B cell (primary cell): ENCODE measurements at regions not wholly inside any gene's neighbourhood (a gene's known extent, or its start where the extent isn't known, plus 50 kb on each side); places are given as distances from the start of the nearest gene placed in this dataset.

ENCODE experiments used
- ATAC-seq: fragments of 200-7000 bp; cut with Tn5 transposase; one replicate; pipeline ENCODE4 v1.10.0; 2021; ENCODE audit warnings: low read depth, mild to moderate bottlenecking, moderate number of reproducible peaks, moderate library complexity
- CTCF ChIA-PET: fragments of 350-600 bp; sonication (Branson Sonifier 250); formaldehyde crosslinking; loops from one replicate; lab custom pipeline; 2021; ENCODE audit warnings: antibody characterized with exemption, inconsistent platforms; lab: Charles Lee
- POLR2A ChIA-PET: fragments of 350-600 bp; sonication (Branson Sonifier 250); formaldehyde crosslinking; loops from one replicate; lab custom pipeline; 2021; ENCODE audit warnings: antibody characterized with exemption; lab: Charles Lee
- DNase-seq: peaks from one replicate; pipeline ENCODE4 v3.0.0; 2013
- H2AFZ ChIP-seq: 2 replicates; pipeline ENCODE4 v1.6.1; 2012; ENCODE audit warnings: mild to moderate bottlenecking, low read depth, low read length; ENCODE audit not compliant: insufficient read depth, poor library complexity, severe bottlenecking
- H3K27ac ChIP-seq, 2 donors: 1 replicate in 1 of 2; 2 replicates in 1 of 2; pipeline ENCODE4 v1.5.1; 2012 to 2013; ENCODE audit warnings: low read length in 2 of 2, mild to moderate bottlenecking in 2 of 2, moderate library complexity in 1 of 2
- H3K27me3 ChIP-seq, 4 experiments: fragments of 200-600 bp in 1 of 4; sonication (generic) in 1 of 4; replicated peaks in 1 of 4; 1 replicate in 2 of 4; 2 replicates in 2 of 4; pipeline versions ENCODE4 v1.6.1 to v1.7.0; 2013 to 2016; ENCODE audit warnings: low read length in 3 of 4, mild to moderate bottlenecking in 2 of 4, mixed read lengths in 1 of 4, moderate library complexity in 1 of 4; ENCODE audit not compliant: insufficient read depth in 4 of 4, control insufficient read depth in 3 of 4; ENCODE audit errors: control extremely low read depth in 1 of 4
- H3K36me3 ChIP-seq, 2 experiments: replicated peaks in 1 of 2; 1 replicate in 1 of 2; 2 replicates in 1 of 2; pipeline versions ENCODE4 v1.6.1 to v1.7.1; 2013; ENCODE audit warnings: low read length in 1 of 2; ENCODE audit not compliant: insufficient read depth in 2 of 2, control insufficient read depth in 1 of 2; ENCODE audit errors: control extremely low read depth in 1 of 2, extremely low read depth in 1 of 2
- H3K4me1 ChIP-seq, 2 donors: fragments of 200-600 bp in 1 of 2; sonication (generic) in 1 of 2; 1 replicate in 1 of 2; 2 replicates in 1 of 2; pipeline versions ENCODE4 v1.5.1 to v1.6.1; 2013 to 2017; ENCODE audit warnings: low read length in 2 of 2; ENCODE audit not compliant: control insufficient read depth in 2 of 2, insufficient read depth in 2 of 2
- H3K4me2 ChIP-seq: replicated peaks from 2 replicates; pipeline ENCODE3; 2012; ENCODE audit warnings: mild to moderate bottlenecking, low read depth, low read length; ENCODE audit not compliant: poor library complexity, severe bottlenecking
- H3K4me3 ChIP-seq, 5 experiments: fragments of 200-600 bp in 1 of 5; sonication (generic) in 1 of 5; 1 replicate in 3 of 5; 2 replicates in 2 of 5; pipeline versions ENCODE4 v1.5.1 to v1.7.0; 2011 to 2016; ENCODE audit warnings: low read length in 4 of 5, mild to moderate bottlenecking in 4 of 5, low read depth in 2 of 5, control low read depth in 1 of 5, moderate library complexity in 1 of 5; ENCODE audit not compliant: insufficient read depth in 1 of 5; ENCODE audit errors: control extremely low read depth in 1 of 5, extremely low read depth in 1 of 5
- H3K79me2 ChIP-seq: fragments of 200-600 bp; sonication (generic); one replicate; pipeline ENCODE4 v1.6.0; 2016; ENCODE audit warnings: low read length; ENCODE audit not compliant: control insufficient read depth, insufficient read depth
- H3K9ac ChIP-seq: fragments of 200-600 bp; sonication (generic); 2 replicates; pipeline ENCODE4 v1.6.1; 2017; ENCODE audit warnings: mild to moderate bottlenecking, low read length, moderate library complexity
- H3K9me3 ChIP-seq, 3 donors: one replicate each; pipeline versions ENCODE4 v1.6.1 to v1.7.1; 2013; ENCODE audit warnings: low read length in 2 of 3; ENCODE audit not compliant: control insufficient read depth in 2 of 3, insufficient read depth in 1 of 3; ENCODE audit errors: control extremely low read depth in 1 of 3
- H4K20me1 ChIP-seq: 2 replicates; pipeline ENCODE4 v1.6.0; 2012; ENCODE audit warnings: mild to moderate bottlenecking, low read length; ENCODE audit not compliant: insufficient read depth, control insufficient read depth, poor library complexity, severe bottlenecking
- H3K27ac Mint-ChIP-seq: one replicate; pipeline ENCODE4 v1.8.0; 2021; ENCODE audit warnings: mixed read lengths
- H3K27me3 Mint-ChIP-seq: one replicate; pipeline ENCODE4 v1.8.0; 2021; ENCODE audit warnings: mixed read lengths
- H3K4me1 Mint-ChIP-seq: one replicate; pipeline ENCODE4 v1.8.0; 2021; ENCODE audit warnings: mixed read lengths
- H3K4me3 Mint-ChIP-seq: one replicate; pipeline ENCODE4 v1.8.0; 2021; ENCODE audit warnings: mixed read lengths
- H3K9me3 Mint-ChIP-seq: one replicate; pipeline ENCODE4 v1.8.0; 2022; ENCODE audit warnings: mixed read lengths; ENCODE audit not compliant: insufficient read depth
- CTCF ChIP-seq: fragments of 200-600 bp; IDR thresholded peaks from one replicate; pipeline ENCODE4 v1.8.0; 2022; ENCODE audit warnings: antibody characterized with exemption, mild to moderate bottlenecking
- EZH2 ChIP-seq: IDR thresholded peaks from 2 replicates; pipeline ENCODE4 v1.6.1; 2012; ENCODE audit warnings: borderline replicate concordance, low read depth, mild to moderate bottlenecking, moderate library complexity, low read length; ENCODE audit not compliant: insufficient read depth, poor library complexity, severe bottlenecking
- WGBS: methylation state at CpG from one replicate; pipeline ENCODE4 v1.1.5; 2013; ENCODE audit warnings: missing lambda C conversion rate; ENCODE audit not compliant: insufficient coverage; 5-methylcytosine and 5-hydroxymethylcytosine counted together
- intact Hi-C: fragments of 100-400 bp; cut with micrococcal nuclease; formaldehyde crosslinking; loops from one replicate; pipeline ENCODE4 v1.10.0; 2022

GRCh38 chr1:30572192-30572591 is 151.2 kb downstream of the MATN1 start:
- Histone ChIP-seq H3K4me2 (no peak overlapping the region), H3K4me1 (no peaks in the 10 kb centered on the region), H3K9me3 (peaks cover 0 to 1% (median 0%) of the 10 kb centered on the region in 3 donors), H3K9ac (no peak overlapping the region), H3K4me3 (no peak overlapping the region), H3K27ac (no peak overlapping the region), H3K36me3 (no peaks in the 10 kb centered on the region), H2AFZ (no peak overlapping the region), H3K79me2 (no peaks in the 10 kb centered on the region), H3K27me3 (peaks cover 0 to 2% (median under 1%) of the 10 kb centered on the region in 4 experiments), H4K20me1 (no peaks in the 10 kb centered on the region)
- Mint-ChIP-seq H3K27ac (no peak overlapping the region), H3K4me3 (no peak overlapping the region), H3K9me3 (no peaks in the 10 kb centered on the region), H3K27me3 (peaks cover 35% of the 10 kb centered on the region), H3K4me1 (no peaks in the 10 kb centered on the region)
- intact Hi-C loops: no loop called here
- TF ChIP-seq CTCF: no peak
- TF ChIP-seq EZH2: no peak
- DNase-seq: no peak
- POLR2A ChIA-PET: no interaction called here
- CTCF ChIA-PET: no interaction called here
- ATAC-seq: no peak

GRCh38 chr1:30571380-30571779 is 152.0 kb downstream of the MATN1 start:
- Histone ChIP-seq H3K4me3 (no peak overlapping the region), H3K4me1 (no peaks in the 10 kb centered on the region), H2AFZ (no peak overlapping the region), H3K9me3 (peaks cover 0 to 1% (median 0%) of the 10 kb centered on the region in 3 donors), H3K9ac (no peak overlapping the region), H3K36me3 (no peaks in the 10 kb centered on the region), H3K27me3 (peaks cover 0 to 2% (median 1%) of the 10 kb centered on the region in 4 experiments), H4K20me1 (no peaks in the 10 kb centered on the region), H3K79me2 (no peaks in the 10 kb centered on the region), H3K27ac (no peak overlapping the region), H3K4me2 (no peak overlapping the region)
- CTCF ChIA-PET: no interaction called here
- TF ChIP-seq EZH2: no peak
- TF ChIP-seq CTCF: no peak
- no peak for ATAC-seq
- no peak overlapping the region for H3K4me3 Mint-ChIP-seq
- H3K27me3 Mint-ChIP-seq: peaks cover 35% of the 10 kb centered on the region
- WGBS: 43% methylated on average over 1 of the region's 4 CpGs
- H3K9me3 Mint-ChIP-seq: no peaks in the 10 kb centered on the region
- intact Hi-C loops: no loop called here
- POLR2A ChIA-PET: no interaction called here
- no peak overlapping the region for H3K27ac Mint-ChIP-seq
- no peaks in the 10 kb centered on the region for H3K4me1 Mint-ChIP-seq
- no peak for DNase-seq
